ES-I3 (cell line): ENCODE measurements at regions not wholly inside any gene's neighbourhood (a gene's known extent, or its start where the extent isn't known, plus 50 kb on each side); places are given as distances from the start of the nearest gene placed in this dataset.

Experiments
- H3K36me3 ChIP-seq: 2 replicates; pipeline ENCODE4 v1.6.1; 2013; ENCODE audit warnings: mild to moderate bottlenecking, low read length, control low read depth, moderate library complexity; ENCODE audit not compliant: insufficient read depth
- H3K4me1 ChIP-seq: 2 replicates; pipeline ENCODE4 v1.6.1; 2013; ENCODE audit warnings: mild to moderate bottlenecking, control low read depth, low read length; ENCODE audit not compliant: insufficient read depth
- H3K9ac ChIP-seq: 2 replicates; pipeline ENCODE4 v1.6.1; 2013; ENCODE audit warnings: low read depth, mild to moderate bottlenecking, low read length, moderate library complexity
- H3K9me3 ChIP-seq: 2 replicates; pipeline ENCODE4 v1.6.1; 2013; ENCODE audit warnings: mild to moderate bottlenecking, low read length, moderate library complexity; ENCODE audit not compliant: control insufficient read depth, insufficient read depth

DNA sequence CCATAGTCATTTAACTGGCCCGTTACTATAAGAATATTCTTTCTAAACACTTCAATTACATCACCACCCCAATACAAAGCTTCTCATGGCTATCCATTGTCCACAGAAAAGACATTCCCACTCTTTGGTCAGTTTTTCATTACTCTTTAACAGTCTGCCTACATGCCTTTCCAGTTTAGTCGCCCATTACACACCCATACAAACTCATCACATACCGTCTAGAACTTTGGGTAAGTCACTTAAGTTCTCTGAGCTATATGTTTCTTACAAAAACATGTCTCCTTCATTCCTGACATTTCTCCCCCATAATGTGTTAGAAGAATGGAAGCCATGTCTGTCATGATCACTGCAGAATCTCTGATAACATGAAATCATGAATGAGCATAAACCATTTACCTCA lies 108.2 kb upstream of the STK17B start:
- H3K9me3 ChIP-seq, result no peaks in the 10 kb centered on the region
- no peaks in the 10 kb centered on the region for H3K4me1 ChIP-seq
- H3K9ac ChIP-seq, result no peak overlapping the region
- no peaks in the 10 kb centered on the region for H3K36me3 ChIP-seq

DNA sequence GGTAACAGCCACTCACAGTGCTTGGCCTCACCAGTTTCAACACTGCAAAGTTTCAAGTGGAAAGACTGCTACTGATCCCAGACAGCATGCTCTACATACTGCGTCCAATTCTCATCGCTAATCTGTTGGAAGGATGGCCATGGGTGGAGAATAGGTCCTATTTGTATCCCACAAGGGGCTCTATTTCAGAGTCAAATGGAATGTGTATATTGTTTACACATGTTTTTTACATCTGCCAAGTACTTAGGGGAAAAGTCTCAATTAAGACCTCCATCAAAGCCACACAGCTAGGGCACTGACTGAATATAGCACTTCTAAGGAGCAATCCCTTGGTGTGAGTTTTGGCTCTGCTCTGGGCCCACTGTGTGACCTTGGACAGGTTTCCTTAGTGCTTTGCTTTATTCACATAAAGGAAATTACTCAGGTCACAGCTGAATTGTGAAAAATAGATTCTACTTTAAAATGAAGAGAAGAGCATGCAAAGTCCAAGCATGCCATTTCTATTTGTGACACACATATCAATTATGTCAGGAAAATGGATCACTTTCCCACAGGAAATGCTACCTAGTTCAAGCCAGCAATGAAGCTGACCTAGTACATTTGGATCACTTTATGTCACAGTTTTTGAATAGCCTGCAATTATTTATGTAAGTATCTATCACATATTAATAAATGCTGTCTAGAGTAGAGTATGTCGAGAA lies 112.9 kb upstream of the STK17B start:
- H3K36me3 ChIP-seq, result no peaks in the 10 kb centered on the region

DNA sequence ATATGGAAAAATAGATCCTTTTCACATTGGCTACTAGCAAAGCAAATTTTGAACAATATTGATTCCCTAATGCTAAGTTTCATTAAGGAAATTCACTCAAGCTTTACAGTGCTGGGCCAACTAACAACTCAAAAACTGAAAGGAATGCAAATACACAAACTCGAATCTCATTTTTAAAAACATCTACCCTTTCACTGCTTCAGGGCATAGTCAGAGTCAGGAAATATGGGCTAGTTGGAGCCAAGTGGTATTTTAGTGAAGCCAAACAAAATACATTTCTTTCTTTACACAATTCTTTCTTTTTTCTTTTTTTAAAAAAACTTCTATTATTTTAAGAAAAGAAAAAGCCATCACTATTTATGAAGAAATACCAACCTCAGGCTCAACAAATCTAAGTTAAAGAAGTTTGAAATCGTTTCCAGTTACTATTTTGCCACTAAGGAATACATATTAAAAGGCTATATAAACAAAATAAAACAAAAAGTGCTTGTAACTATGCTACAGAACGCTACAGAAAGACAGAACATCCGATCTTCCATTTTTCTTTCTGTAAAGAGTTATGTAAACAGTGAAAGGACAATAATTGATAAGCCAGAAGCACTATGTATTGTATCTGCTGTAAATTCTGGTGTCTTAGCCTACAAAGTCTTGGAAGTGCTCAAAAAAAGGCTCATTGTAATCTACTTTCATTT lies 113.6 kb upstream of the STK17B start:
- H3K36me3 ChIP-seq, result no peaks in the 10 kb centered on the region
- no peaks in the 10 kb centered on the region for H3K4me1 ChIP-seq
- no peak overlapping the region for H3K9ac ChIP-seq
- H3K9me3 ChIP-seq, result no peaks in the 10 kb centered on the region

More for the DNA sequence above, 112.9 kb upstream of the STK17B start:
- no peak overlapping the region for H3K9ac ChIP-seq
- no peaks in the 10 kb centered on the region for H3K9me3 ChIP-seq
- H3K4me1 ChIP-seq, result no peaks in the 10 kb centered on the region

DNA sequence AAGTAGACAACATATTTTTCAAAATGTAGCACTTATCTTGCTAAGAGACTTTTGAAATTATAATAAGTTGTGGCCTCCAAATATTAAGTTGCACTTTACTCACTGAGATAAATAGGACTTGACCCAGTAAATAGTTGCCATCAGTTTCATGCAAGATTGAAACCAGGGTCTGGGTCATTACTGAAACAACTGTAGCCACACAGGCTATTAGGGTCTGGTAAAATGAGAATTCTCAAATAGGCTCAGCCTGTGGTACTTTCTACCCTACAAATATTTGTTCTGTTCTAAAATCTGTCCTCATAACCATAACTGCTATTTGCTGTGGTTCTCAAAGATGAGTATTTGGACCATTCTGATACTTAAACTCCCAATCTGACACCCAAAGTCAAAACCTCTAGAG lies 115.4 kb upstream of the STK17B start:
- no peaks in the 10 kb centered on the region for H3K4me1 ChIP-seq

DNA sequence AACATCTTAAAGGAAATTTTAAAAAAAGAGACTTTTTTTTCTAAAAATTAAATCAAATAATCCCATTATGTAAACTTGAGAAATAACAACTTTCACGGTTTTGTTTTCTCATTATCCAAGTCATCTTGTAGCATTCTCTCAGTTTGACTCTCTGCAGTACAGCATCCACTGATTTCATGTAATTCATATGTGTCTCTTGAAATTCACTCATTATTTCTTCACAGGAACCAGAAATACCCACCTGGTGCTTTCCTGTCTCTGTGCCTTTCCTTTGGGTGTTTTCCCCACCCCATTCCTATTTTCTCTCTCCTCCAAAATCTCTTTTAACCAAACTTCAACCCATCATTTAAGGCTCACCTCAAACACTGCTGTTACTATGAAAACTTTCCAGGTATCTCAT lies 116.1 kb upstream of the STK17B start:
- Histone ChIP-seq H3K4me1 (no peaks in the 10 kb centered on the region), H3K36me3 (no peaks in the 10 kb centered on the region), H3K9ac (no peak overlapping the region)

More for the DNA sequence above, 115.4 kb upstream of the STK17B start:
- H3K9ac ChIP-seq, result no peak overlapping the region
- H3K9me3 ChIP-seq, result no peaks in the 10 kb centered on the region
- H3K36me3 ChIP-seq, result no peaks in the 10 kb centered on the region

DNA sequence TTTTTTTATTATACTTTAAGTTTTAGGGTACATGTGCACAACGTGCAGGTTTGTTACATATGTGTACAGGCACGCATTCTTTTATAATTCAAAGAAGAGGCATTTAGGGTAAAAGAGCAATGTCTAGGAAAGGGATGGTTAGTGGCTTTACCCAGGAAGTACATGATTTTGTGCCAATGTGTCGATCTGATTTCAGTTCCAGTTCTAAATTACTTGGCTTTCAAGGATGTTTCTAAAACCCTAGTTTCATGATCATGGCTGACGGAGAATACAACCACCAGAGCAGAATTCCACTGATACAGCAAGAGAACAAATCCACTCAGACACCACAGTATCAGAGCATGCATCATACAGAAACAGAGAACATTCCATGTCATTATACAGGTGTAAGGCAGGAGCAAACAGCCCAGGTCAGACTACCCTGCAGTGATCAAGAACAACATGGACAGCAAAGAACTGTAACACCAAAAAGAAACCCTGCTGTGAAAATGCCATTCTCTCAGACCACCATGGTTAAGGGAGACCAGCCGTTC lies 116.7 kb upstream of the STK17B start:
- H3K36me3 ChIP-seq, result no peaks in the 10 kb centered on the region
- H3K9ac ChIP-seq, result no peak overlapping the region
- no peaks in the 10 kb centered on the region for H3K4me1 ChIP-seq
- H3K9me3 ChIP-seq, result no peaks in the 10 kb centered on the region

More for the DNA sequence above, 116.1 kb upstream of the STK17B start:
- H3K9me3 ChIP-seq, result no peaks in the 10 kb centered on the region

DNA sequence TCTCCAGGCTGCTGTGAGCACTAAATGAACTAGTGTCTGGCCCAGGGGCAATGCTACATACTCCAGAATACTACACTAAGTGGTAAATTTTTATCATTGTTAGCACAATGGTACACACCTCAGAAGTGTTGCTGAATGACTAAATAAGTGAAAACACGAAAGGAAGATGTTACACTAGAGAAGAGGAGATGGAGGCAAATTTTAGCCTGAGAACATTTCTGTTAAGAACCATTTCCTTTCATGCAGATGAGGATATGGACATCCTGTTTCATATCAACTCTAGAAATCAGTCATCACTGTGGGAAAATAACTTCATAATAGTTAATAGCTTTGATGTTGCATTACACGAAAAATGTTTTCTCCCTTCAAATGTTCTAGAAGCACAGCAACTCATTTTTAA lies 117.6 kb upstream of the STK17B start:
- H3K9me3 ChIP-seq, result no peaks in the 10 kb centered on the region
- no peaks in the 10 kb centered on the region for H3K36me3 ChIP-seq
- no peak overlapping the region for H3K9ac ChIP-seq
- H3K4me1 ChIP-seq, result no peaks in the 10 kb centered on the region

DNA sequence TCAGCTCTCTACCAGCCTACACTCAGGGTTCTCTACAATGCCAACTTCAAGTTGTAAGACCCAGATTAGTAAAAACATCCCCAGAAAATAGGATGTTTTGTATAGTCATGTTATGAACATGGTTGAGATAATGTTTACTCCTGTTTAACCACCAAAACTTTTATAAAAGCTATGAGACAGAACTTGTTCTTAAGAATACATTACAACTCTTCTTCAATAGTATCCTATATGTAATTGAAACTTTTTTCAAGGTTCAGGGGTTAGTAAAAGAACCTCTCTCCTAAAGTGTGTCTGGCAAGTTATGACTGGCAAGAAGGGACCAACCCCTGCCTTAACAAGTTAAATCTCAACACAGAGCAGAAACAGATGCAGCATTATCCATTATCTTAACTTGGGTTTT lies 118.8 kb upstream of the STK17B start:
- H3K36me3 ChIP-seq, result no peaks in the 10 kb centered on the region
- no peak overlapping the region for H3K9ac ChIP-seq
- H3K9me3 ChIP-seq, result no peaks in the 10 kb centered on the region
- no peaks in the 10 kb centered on the region for H3K4me1 ChIP-seq

DNA sequence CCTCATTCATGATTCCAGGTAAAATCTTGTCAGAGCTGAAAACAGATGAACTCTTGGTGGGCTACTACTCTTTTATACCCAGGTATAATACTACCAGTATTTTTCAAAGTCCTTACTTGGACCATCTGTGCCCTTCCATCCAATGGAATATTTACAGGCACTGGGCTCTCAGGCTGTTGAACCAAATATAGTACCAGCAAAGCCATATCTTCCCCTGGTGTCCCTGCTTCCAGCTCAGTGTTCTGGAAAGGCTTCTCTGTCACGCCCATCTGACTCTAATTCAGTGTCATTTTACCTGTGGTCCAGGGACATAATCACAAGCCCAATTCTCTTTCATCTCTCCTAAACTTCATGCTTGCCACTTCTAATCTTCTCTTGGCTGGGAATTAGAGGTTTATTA lies 119.2 kb upstream of the STK17B start:
- Histone ChIP-seq H3K9ac (no peak overlapping the region), H3K4me1 (no peaks in the 10 kb centered on the region), H3K9me3 (no peaks in the 10 kb centered on the region), H3K36me3 (no peaks in the 10 kb centered on the region)

DNA sequence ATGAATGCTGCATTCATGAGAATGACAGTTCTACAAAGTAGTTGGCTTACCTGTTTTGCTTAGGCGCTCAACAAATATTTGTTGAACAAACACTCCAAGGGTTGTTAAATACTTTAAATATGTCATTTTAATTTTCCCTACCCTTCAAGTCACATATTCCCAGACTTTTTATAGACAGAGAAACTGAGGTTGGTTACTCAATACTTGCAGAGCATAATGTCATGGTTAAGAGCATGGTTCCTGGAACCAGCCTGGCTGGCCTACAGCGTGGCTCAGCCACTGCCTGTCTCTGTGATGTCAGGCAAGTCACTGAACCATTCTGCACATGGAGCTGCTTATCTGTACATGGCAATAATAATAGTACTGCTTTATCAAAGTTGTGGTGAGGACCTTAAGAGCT lies 120.0 kb upstream of the STK17B start:
- Histone ChIP-seq H3K9me3 (no peaks in the 10 kb centered on the region), H3K36me3 (no peaks in the 10 kb centered on the region), H3K9ac (no peak overlapping the region), H3K4me1 (no peaks in the 10 kb centered on the region)

DNA sequence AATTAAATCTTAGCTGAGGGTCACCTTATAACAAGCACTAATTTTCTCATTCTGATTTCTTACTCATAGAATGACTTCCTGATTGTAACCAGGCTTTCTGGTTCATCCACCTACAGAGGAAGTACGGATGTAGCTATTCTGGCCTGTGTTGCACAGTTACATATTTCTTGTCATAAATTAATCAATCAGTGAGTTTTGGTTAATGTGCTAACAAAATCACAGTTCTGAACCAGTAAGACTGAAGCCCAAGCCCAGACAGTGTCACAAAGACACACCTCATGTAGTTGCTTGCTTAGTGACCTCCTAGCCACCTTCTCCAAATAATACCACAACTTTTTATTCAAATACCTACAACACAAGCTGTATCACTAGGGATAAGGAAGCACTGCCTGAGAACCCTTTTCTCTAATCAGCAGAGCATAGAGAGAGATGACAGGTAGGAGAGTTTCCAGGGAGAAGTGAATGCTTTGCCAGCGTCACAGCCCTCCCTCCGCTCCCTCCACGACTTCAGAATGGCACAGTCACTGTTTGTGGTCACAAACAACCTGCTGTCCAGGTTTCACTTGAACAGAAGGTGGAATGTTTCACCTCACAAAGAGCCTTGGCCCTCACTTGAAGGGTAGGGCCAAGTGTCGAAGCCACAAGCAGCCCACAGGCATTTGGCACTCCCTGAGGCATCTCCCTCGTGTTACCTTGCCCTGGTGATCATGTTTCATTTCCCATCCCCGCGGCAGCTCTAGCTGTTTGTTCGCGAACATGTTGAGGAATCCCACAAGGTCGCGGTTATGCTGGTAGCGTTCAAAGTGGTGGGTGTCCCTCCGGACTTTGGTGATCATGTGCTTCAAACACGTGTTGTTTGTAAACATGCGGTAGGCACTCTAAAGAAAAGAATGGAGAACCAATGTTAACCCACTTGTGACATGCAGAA lies 120.8 kb upstream of the STK17B start:
- no peaks in the 10 kb centered on the region for H3K36me3 ChIP-seq
- no peak overlapping the region for H3K9ac ChIP-seq
- no peaks in the 10 kb centered on the region for H3K4me1 ChIP-seq
- no peaks in the 10 kb centered on the region for H3K9me3 ChIP-seq

DNA sequence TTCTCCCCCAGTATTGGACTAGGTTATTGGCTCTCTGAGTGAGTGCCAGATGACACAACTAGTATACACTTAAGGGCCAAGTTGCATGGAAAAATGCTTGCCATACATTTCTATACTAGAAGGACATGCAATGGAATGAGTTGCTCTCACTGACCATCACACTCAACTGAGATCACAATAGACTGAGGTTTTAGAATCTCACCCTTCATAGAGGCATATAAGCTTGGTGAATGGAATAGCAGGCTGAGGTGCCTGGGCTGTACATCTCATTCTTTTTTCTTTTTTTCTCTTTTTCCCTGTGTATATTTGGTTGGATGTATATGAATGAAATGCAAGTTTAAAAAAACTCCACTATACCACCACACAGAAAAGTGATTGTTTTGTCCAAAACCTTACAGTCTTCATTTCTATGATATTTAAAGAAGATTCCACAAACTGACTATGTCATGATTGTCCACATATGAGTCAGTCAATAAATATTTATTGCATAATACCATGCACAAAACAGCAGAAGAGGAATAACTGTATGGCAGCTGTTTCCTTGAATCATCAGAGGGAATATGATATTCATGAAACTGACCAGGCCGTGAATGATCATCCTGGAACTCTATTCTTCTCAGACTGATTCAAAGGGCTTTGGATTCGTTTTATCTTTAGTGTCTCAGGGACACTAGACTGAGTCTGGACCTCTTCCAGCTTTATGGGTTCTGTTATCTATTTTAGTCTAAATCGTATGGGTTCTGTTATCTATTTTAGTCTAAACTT lies 122.6 kb upstream of the STK17B start:
- Histone ChIP-seq H3K9ac (no peak overlapping the region), H3K36me3 (no peaks in the 10 kb centered on the region), H3K9me3 (no peaks in the 10 kb centered on the region), H3K4me1 (no peaks in the 10 kb centered on the region)

DNA sequence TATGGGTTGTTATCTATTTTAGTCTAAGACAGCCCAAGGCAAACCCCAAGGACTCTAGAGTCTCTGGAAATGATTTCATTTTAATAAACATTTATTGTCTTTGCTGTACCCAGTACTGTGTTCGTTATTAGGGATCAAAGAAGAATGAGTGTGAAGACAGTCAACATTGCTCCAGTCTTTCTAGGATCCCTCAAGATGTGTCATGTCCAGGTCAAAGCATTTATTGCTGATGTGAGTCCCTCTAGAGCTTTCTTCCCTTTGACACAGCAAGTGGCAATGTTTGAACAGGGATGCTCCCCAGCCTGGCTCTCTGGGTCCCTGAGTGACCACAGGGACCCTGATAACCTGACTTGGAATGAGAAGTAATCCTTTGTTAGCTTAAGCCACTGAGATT lies 123.1 kb upstream of the STK17B start:
- Histone ChIP-seq H3K9me3 (no peaks in the 10 kb centered on the region), H3K9ac (no peak overlapping the region), H3K36me3 (no peaks in the 10 kb centered on the region), H3K4me1 (no peaks in the 10 kb centered on the region)

DNA sequence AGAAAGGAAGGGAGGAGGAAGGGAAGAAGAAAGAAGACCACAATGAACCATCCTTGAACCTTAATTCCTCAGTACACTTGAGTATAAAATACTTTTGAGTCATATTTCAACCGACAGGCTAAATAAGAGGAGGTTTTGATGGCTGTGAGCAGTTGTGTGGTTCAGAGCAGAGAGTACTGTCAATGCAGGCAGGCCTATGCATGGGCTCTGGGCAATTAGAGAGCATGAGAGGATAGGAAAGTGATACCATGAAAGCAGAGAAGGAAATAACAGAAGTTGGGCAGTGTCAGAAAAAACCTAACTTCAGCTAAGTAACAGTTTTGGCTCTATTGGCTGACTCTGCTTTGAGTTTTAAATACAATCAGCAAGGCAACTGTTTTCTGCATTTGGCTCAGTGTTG lies 123.6 kb upstream of the STK17B start:
- Histone ChIP-seq H3K4me1 (no peaks in the 10 kb centered on the region), H3K9me3 (no peaks in the 10 kb centered on the region), H3K36me3 (no peaks in the 10 kb centered on the region), H3K9ac (no peak overlapping the region)
